Small intestine (tissue), 7 donors: ENCODE measurements at regions not wholly inside any gene's neighbourhood (a gene's known extent, or its start where the extent isn't known, plus 50 kb on each side); places are given as distances from the start of the nearest gene placed in this dataset.
A peak's percentile ranks its signal among the peaks of the same experiment; 100 is the strongest.

ENCODE experiments used
- DNase-seq, 2 donors: peaks; one replicate each; pipeline versions ENCODE4 v3.0.0 to v3.0.0-alpha.2; 2013
- FAIRE-seq: peaks from 2 replicates; lab custom pipeline; 2012; peaks lifted over from hg19 to GRCh38; lab: Jason Lieb, UNC
- H3K27ac ChIP-seq, 3 donors: one replicate each; pipeline ENCODE4 v1.5.1; 2013; ENCODE audit warnings: low read length in 2 of 3, mild to moderate bottlenecking in 2 of 3, control low read depth in 1 of 3, inconsistent platforms in 1 of 3, low read depth in 1 of 3, moderate library complexity in 1 of 3
- H3K27me3 ChIP-seq, 3 donors: one replicate each; pipeline ENCODE4 v1.6.1; 2013; ENCODE audit warnings: low read length in 3 of 3, inconsistent platforms in 1 of 3; ENCODE audit not compliant: control insufficient read depth in 3 of 3, insufficient read depth in 3 of 3
- H3K36me3 ChIP-seq, 3 donors: one replicate each; pipeline ENCODE4 v1.6.1; 2013; ENCODE audit warnings: low read length in 3 of 3, inconsistent platforms in 1 of 3, low read depth in 1 of 3, mild to moderate bottlenecking in 1 of 3, moderate library complexity in 1 of 3; ENCODE audit not compliant: control insufficient read depth in 3 of 3, insufficient read depth in 2 of 3
- H3K4me1 ChIP-seq, 3 donors: one replicate each; pipeline ENCODE4 v1.6.1; 2013; ENCODE audit warnings: low read length in 2 of 3, inconsistent platforms in 1 of 3, low read depth in 1 of 3, mild to moderate bottlenecking in 1 of 3, moderate library complexity in 1 of 3; ENCODE audit not compliant: control insufficient read depth in 3 of 3, insufficient read depth in 2 of 3
- H3K4me3 ChIP-seq, 3 donors: one replicate each; pipeline ENCODE4 v1.5.1; 2013; ENCODE audit warnings: low read length in 3 of 3, control low read depth in 1 of 3, inconsistent platforms in 1 of 3, low read depth in 1 of 3, mild to moderate bottlenecking in 1 of 3, moderate library complexity in 1 of 3
- H3K9me3 ChIP-seq, 2 donors: one replicate each; pipeline ENCODE4 v1.6.1; 2013; ENCODE audit warnings: low read depth in 1 of 2, low read length in 1 of 2; ENCODE audit not compliant: control insufficient read depth in 2 of 2, insufficient read depth in 1 of 2
- WGBS, 3 donors: extraction: QIAGEN DNeasy Blood & Tissue Kit; methylation state at CpG; one replicate each; pipeline ENCODE4 v1.1.7; 2013; 5-methylcytosine and 5-hydroxymethylcytosine counted together
- donor health status: healthy with polysubstance abuse.
- donor health status: control.
- donor health status: control.
- donor health status: Bipolar disorder and iron deficiency.
- donor health status: healthy.

DNA sequence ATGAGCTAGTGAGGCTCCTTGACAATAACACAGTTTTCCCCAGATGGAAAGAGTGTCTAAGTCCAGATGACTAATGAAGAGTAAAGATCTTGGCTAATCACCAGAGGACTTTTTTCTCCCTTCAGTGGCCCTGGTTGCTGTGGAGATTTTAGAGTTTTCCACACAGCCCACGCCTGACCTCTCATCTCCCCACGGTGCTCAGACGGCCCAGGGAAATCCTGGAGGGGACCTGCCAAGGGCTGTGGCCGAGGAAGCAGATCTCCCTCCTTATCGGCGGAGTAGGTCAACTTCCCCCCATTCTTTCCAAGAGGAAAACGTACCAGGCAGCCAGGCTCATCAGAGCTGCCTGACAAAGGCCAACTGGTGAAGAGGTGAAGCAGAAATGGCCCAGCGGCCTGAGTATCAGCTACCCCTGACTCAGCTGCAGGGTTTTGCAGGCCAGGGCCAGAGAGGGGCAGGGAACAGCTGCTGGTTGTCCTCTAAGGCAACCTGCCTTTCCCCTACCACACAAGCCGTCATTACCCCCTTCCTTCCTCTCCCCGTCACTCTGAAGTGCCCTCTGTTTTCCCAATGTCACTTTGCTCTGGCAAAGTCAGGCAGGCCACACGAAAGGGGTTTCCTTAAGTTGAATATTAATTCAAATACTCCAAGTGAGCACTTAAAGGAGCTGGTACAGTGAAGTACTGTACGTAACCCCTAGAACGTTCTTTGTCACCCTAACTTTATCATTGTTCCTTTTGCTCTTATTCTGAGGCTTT is 140.2 kb upstream of the ADAMTS18 start:
- H3K36me3 ChIP-seq: no peaks in the 10 kb centered on the region
- no peaks in the 10 kb centered on the region for H3K9me3 ChIP-seq
- DNase-seq (no peak), FAIRE-seq (no peak)
- no peak overlapping the region for H3K27ac ChIP-seq
- no peaks in the 10 kb centered on the region for H3K4me1 ChIP-seq
- whole genome bisulfite sequencing, 3 donors: 55 to 68% (median 62%) methylated on average over 13 of the region's 13 CpGs
- no peak overlapping the region for H3K4me3 ChIP-seq
- H3K27me3 ChIP-seq: no peaks in the 10 kb centered on the region

DNA sequence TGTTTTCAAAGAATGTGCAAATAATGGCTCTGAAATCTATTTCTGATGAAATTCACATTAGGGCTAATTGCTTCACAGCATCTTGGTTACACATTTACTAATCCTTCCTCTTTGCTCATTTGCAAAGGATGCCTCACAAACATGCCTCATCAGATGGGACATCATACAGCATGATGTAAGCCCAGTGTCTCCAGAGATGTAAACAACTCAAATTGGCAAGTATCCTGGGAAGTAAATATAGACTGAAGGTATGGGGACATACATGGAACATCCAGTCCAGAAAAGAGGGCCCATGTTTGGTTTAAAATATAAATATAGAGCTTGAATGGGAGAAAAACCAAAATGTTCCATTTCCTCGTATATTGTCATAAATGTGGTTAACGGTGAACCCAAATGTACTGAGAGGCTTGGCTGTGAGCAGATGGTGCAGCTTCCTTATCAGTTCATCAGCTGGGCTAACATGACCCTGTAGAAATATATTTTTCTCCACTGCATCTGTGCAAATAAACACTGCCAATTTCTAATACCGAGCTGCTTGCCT is 142.9 kb upstream of the NUDT7 start:
- no peaks in the 10 kb centered on the region for H3K9me3 ChIP-seq
- FAIRE-seq (no peak), DNase-seq (peak in 1 of 2 donors; percentile 13)
- no peak overlapping the region for H3K27ac ChIP-seq
- 22 to 26% (median 24%) methylated on average over 3 of the region's 3 CpGs for WGBS, 3 donors
- no peaks in the 10 kb centered on the region for H3K4me1 ChIP-seq
- H3K36me3 ChIP-seq: no peaks in the 10 kb centered on the region
- H3K4me3 ChIP-seq: no peak overlapping the region
- no peaks in the 10 kb centered on the region for H3K27me3 ChIP-seq

DNA sequence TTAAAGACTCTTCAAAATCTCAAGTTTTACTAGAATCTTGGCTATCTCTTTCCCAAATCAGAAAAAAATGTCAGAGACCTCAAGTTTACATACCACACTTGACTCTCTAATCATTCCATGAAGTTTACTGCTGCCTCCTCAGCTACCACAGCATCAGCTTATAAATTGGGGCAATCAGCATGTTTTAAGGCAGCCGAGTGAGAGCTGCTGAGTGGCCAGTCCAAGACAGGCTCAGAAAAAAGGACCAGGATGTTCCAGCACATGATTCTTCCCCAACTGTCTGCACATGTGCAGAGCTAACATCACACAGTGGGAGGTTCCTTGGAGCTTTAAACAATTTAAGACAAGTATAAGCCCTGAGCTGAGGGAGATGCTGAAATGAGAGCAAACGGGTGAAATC is 140.6 kb upstream of the NUDT7 start:
- Histone ChIP-seq H3K4me1 (no peaks in the 10 kb centered on the region), H3K27ac (no peak overlapping the region), H3K9me3 (no peaks in the 10 kb centered on the region), H3K36me3 (no peaks in the 10 kb centered on the region), H3K27me3 (no peaks in the 10 kb centered on the region), H3K4me3 (no peak overlapping the region)
- 45 to 60% (median 58%) methylated on average over 2 of the region's 2 CpGs for WGBS, 3 donors
- DNase-seq: no peak
- no peak for FAIRE-seq

DNA sequence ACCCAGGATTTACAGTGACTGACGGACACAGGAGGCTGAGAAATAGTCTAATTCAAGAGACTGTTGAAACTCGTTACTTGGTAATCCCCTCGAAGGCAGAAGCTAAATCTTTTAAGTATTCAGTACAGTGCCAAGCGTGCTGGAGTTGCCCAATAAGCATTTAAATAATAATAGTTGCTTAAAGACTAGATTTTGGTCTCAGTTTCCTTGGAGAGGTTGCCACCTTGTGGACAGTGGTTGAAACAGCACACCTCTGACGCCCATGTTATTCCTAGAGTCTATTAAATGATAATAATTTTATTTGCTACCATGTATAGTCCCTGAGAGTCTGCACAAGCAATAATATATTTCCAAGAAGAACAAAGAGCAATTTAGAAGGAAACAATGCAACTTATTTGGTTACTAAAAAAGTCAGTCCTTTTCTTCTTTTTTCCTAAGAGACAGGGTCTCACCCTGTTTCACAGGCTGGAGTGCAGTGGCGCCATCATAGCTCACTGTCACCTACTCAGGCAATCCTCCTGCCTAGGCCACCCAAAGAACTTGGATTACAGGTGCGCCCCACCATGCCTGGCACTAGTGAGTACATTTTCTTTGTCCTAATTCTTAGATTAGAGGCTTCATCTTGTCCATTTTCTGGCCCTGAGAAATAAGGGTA is 138.0 kb upstream of the NUDT7 start:
- no peak overlapping the region for H3K4me3 ChIP-seq

DNA sequence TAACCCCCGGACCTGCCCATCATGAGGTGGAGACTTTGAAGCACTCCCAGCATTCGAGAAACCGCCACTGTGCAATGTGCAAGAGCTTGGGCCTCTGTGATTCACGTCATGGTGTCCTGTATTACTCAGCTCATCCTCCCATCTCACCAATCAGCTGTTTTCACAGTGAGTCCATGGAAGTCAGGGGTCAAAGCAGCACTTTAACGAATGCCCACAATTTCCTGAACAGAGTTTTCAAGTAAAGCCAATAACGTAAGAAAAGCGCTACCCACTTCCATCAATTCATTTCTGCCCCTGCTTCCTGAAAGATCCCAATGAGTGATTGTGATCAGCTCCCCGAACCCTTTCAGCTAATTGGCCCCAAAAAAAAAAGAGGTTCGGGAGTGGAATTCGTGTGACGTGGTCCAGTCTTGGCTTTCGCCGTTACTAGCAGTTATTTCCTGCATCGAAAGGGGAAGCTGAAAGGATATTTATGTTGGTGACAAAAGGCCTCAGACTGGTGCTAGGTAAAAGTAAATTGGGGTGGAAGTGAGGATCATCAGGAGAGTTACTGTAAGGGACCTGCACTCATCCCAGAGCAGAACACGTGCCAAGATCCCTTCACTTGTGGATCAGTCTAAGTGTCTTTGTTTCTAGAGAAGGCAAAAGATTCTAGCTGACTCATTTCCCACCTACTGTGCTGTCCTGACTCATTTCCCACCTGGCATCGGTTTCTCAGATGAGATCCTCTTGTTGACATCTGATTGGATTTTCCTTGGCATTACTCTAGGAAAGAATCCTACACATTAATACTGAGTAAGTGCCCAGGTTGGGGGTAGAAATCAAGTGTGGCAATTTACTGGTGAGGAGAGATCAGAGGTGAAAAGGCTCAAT is 136.7 kb upstream of the NUDT7 start:
- FAIRE-seq: no peak
- WGBS, 3 donors: 60 to 73% (median 64%) methylated on average over 16 of the region's 16 CpGs

More for the DNA sequence above, 138.0 kb upstream of the NUDT7 start:
- H3K9me3 ChIP-seq: no peaks in the 10 kb centered on the region
- H3K4me1 ChIP-seq: no peaks in the 10 kb centered on the region
- 33 to 39% (median 35%) methylated on average over 7 of the region's 7 CpGs for WGBS, 3 donors
- no peak overlapping the region for H3K27ac ChIP-seq
- FAIRE-seq (no peak), DNase-seq (peak; percentile 36 to 54)
- H3K27me3 ChIP-seq: no peaks in the 10 kb centered on the region
- no peaks in the 10 kb centered on the region for H3K36me3 ChIP-seq

DNA sequence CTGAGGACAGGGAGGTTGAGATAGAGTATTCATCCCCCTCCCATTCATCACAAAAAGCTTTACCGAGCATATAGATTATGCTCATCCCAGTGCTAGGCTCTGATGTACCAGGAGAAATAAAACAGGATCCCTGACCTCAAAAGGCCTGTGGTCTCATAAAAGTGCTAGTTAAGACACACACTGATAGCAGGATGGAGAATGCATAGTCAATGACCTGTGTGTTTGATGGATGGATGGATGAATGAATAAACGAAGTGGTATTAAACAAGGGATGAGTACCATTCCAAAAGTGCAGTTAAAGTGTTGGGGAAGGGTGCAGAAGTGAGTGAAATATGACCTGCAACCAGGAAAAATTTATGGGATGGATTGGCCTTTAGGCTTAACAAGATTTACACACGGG is 133.9 kb upstream of the NUDT7 start:
- no peak for DNase-seq
- no peak overlapping the region for H3K4me3 ChIP-seq
- FAIRE-seq: no peak
- no peaks in the 10 kb centered on the region for H3K27me3 ChIP-seq
- H3K27ac ChIP-seq: no peak overlapping the region
- H3K9me3 ChIP-seq: no peaks in the 10 kb centered on the region
- H3K4me1 ChIP-seq: no peaks in the 10 kb centered on the region
- 58 to 69% (median 66%) methylated on average over 3 of the region's 3 CpGs for WGBS, 3 donors
- no peaks in the 10 kb centered on the region for H3K36me3 ChIP-seq

More for the DNA sequence above, 136.7 kb upstream of the NUDT7 start:
- Histone ChIP-seq H3K27me3 (no peaks in the 10 kb centered on the region), H3K27ac (no peak overlapping the region), H3K9me3 (no peaks in the 10 kb centered on the region), H3K4me1 (no peaks in the 10 kb centered on the region), H3K36me3 (no peaks in the 10 kb centered on the region), H3K4me3 (no peak overlapping the region)
- no peak for DNase-seq

DNA sequence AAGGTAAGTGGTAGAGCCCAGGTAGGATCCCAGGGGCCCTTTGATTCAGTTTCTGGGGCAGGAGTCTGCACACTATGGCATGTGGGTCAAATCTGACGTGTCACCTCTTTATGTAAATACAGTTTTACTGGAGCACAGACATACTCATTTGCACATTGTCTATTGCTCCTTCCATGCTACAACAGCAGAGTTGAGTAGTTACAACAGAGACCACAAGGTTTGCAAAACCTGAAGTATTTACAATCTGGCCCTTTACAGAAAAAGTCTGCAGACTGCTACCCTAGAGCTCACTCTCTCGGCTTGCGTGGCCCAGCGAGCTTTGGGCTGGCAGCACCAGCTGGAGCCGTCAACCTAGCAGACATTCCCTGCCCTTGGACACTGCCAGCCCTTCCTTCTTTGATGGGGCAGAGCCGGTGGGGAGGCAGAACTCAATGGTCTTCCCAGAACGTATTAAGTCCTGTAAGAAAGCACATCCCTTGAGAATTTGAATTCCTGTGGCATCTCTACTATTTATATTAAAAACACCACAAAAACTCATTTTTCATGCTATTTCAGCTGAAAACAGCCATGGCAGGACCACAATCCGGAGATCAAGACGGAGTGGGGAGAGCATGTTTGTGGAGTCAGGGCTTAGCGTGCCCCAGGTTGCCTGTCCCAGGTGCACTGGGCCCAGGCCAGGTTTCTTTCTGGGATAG is 133.1 kb upstream of the NUDT7 start:
- no peak for FAIRE-seq
- no peak for DNase-seq
- Histone ChIP-seq H3K27me3 (no peaks in the 10 kb centered on the region), H3K27ac (no peak overlapping the region), H3K36me3 (no peaks in the 10 kb centered on the region), H3K4me3 (no peak overlapping the region), H3K9me3 (no peaks in the 10 kb centered on the region), H3K4me1 (no peaks in the 10 kb centered on the region)
- WGBS, 3 donors: 81 to 85% (median 83%) methylated on average over 10 of the region's 10 CpGs

DNA sequence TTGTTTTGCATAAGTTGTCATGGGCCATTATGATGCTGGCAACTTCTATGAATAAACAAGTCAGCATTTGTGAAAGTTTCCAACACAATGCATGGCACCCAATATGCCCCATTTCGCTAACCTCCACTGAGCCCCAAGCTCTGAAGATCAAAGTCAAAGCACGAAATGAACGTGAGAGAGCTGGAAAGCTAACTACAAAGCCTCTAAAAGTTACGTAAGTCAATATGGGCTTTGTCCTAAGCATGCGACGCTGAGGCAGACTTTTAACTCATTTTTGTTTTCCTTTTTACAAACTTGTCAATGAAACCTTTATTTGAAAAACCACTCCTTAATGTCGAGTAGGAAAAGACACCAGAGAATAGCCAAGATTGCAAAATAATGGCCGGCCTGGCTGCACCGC is 131.6 kb upstream of the NUDT7 start:
- H3K9me3 ChIP-seq: no peaks in the 10 kb centered on the region
- DNase-seq (no peak), FAIRE-seq (no peak)
- H3K4me3 ChIP-seq: no peak overlapping the region
- H3K36me3 ChIP-seq: no peaks in the 10 kb centered on the region
- 78 to 87% (median 82%) methylated on average over 9 of the region's 9 CpGs for WGBS, 3 donors
- H3K27ac ChIP-seq: no peak overlapping the region
- no peaks in the 10 kb centered on the region for H3K27me3 ChIP-seq
- H3K4me1 ChIP-seq: no peaks in the 10 kb centered on the region
